ENCODE measurements at regions not wholly inside any gene's neighbourhood (a gene's known extent, or its start where the extent isn't known, plus 50 kb on each side); places are given as distances from the start of the nearest gene placed in this dataset.

GRCh38 chr2:75276093-75277029, 77.0 kb upstream of the TACR1 start:
- DNase-seq: no peak

- DNase-seq: no peak
These were observed 75.6 kb upstream of the TACR1 start for GRCh38 chr2:75274936-75275335.

- no peak for DNase-seq
These were observed 68.8 kb upstream of the TACR1 start for GRCh38 chr2:75268112-75268511.

- no peak for DNase-seq
These were observed 62.6 kb upstream of the TACR1 start for GRCh38 chr2:75261923-75262322.

GRCh38 chr2:75260946-75261345, 61.6 kb upstream of the TACR1 start:
- no peak for DNase-seq

- no peak for DNase-seq
These were observed 59.3 kb upstream of the TACR1 start for GRCh38 chr2:75258620-75259019.

- no peak for DNase-seq
These were observed 57.2 kb upstream of the TACR1 start for GRCh38 chr2:75256485-75256884.

GRCh38 chr2:75253526-75253925, 54.2 kb upstream of the TACR1 start:
- DNase-seq: no peak

GRCh38 chr2:75251896-75252295, 52.6 kb upstream of the TACR1 start:
- DNase-seq: no peak
